NCI-H1105 treated with DMSO at 0.1 percent for 48 hours (cell line): ENCODE measurements at regions not wholly inside any gene's neighbourhood (a gene's known extent, or its start where the extent isn't known, plus 50 kb on each side); places are given as distances from the start of the nearest gene placed in this dataset.
A peak's percentile ranks its signal among the peaks of the same experiment; 100 is the strongest.

ENCODE experiments used
- DNase-seq: peaks from one replicate; lab custom pipeline; 2025; lab: John Stamatoyannopoulos, UW

DNA sequence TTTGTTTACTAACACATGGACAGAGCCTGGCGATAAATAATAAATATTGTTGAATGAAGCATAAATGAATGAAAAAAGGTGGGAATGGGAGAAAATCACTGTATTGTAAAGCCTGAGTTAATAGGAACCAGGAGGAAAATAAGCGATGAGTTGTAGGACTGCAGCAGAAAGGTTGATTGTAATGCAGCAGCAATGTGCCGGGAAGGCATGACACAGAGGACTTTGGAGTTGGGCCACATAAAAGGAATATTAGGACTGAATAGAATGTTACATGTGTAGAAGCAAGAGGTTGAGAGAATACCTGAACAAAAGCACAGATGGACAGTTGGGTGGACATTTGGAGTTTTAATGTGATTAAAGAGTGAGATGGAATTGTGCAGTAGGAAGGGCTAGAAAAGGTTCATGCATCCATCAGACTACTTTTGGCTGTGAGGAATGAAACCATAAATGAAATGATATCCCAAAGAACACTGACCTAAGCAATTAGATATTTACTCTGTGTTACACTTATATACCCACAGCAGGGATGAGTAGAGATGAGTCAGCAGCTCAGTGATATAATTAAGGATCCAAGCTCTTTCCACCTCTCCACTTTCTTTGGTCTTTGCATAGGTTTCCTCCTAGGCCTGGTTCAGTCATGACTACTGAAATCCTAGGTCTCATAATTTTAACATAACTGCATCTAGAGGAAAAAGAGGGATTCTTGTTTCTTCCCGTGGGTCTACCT, 55.4 kb downstream of the CCER1 start:
- DNase-seq = no peak

DNA sequence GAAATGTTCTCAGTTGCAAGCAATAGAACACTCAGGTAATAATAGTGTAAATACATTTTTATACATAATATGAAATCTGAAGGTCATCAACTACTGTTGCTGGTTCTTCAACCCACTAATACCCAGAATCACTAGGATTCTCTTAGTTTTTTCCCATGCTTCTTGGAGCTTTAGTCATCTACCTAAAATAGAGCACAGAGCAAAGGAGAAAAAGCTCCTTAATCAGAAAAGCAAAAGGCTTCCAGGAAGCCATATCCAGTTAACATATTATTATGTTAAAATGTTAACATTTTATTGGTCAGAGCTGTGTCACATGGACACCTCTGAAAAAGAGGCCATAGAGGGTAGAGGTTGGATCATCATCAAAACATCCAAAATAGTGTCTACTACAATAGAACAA, 57.0 kb downstream of the CCER1 start:
- DNase-seq = no peak

DNA sequence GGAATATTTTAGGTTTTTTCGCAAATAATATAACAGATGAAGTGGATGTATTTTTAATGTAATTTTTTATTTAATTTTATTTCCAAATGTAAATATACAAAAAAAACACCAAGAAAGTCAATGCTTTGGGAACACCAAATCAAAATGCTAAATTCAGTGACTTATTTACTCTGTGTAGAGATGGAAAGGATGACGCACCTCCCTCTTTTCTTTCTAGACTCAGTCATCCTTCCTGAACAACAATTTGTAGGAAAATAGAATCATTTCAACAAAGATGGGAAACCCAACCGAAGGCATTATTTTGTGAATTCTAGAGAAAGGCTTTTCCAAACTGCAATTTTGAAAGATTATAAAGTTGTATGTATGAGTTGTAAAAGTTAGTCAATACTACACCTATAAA, 57.7 kb downstream of the CCER1 start:
- DNase-seq = no peak

DNA sequence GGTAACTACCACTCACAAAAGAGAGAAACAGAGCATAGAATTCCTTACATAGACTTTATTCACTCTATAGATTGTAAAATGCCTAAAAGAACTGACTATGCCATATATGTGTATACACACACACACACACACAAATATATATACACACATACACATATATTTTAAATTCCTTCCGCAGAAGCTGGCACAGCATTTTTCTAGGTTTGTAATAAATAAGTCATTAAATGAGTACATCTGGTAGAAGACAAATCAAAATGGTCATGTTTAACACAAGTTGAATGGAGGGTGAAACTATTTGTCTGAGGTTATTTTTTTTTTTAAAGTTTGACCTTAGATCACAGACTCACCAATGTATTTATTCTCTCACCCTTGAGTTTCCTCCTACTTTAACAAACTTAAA, 58.2 kb downstream of the CCER1 start:
- DNase-seq = no peak

DNA sequence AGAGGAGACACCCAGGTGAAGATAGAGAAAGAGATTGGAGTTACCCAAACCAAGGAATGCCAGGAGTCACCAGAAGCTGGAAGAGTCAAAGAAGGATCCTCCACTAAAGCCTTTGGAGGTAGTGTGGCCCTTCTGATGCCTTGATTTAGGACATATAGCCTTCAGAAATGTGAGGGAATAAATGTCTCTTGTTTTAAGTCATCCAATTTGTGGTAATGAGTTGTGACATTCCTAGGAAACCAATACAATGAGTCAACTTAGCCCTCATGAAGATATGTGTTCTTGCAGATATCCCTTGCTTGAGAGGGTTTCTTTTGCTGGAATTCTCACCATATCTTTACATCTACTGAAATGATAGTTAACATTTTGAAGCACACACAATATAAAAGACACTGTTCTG, 58.8 kb downstream of the CCER1 start:
- DNase-seq = no peak

DNA sequence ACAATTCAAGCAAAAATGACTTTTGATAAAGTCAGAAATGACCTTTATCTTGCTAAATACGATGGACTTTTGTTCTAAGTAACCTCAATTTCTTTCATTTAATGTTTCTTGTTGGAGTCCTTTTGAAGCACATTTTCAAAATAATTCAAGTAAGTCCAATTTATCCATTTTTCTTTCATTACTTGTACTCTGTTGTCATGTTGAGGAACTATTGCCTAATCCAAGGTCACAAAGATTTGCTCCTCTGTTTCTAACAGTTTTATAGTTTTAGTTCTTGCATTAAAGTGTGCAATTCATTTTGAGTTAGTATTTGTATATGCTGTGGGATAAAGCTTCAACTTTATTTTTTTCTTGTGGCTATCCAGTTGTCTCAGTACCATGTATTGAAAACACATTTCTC, 66.7 kb downstream of the CCER1 start:
- DNase-seq = no peak

DNA sequence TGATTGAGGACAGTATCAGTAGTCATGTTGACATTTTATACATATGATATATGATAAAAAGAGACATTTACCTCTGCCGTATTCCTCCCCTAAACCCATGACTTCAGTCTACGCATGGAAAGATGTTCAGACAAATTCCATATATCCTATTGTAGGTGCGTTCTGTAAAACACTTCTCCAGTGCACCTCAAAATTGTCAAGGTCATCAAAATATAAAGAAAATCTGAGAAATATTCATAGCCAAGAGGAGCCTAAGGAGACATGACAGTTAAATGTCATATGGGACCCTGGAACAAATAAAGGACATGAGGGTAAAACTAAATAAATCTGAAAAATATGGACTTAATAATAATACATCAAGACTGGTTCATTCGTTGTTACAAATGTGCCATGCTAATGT, 71.5 kb downstream of the CCER1 start:
- no peak for DNase-seq

DNA sequence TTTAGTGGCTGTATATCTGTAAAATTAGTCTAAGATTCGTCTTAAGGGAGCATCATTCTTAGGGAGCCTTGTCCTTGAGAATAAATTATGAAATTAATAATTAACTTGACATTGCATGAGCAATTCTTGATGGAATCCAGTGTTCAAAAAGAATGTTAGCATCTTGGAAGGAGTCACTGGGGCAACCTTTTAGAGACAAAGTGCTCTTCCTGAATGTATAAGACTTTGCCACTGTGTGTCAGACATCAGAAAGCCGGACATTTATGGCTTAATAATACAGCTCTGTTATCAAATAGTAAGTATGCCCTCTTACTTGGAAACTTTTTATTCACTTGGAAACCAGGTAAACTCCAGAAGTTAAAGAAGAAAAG, 83.3 kb downstream of the CCER1 start:
- no peak for DNase-seq

DNA sequence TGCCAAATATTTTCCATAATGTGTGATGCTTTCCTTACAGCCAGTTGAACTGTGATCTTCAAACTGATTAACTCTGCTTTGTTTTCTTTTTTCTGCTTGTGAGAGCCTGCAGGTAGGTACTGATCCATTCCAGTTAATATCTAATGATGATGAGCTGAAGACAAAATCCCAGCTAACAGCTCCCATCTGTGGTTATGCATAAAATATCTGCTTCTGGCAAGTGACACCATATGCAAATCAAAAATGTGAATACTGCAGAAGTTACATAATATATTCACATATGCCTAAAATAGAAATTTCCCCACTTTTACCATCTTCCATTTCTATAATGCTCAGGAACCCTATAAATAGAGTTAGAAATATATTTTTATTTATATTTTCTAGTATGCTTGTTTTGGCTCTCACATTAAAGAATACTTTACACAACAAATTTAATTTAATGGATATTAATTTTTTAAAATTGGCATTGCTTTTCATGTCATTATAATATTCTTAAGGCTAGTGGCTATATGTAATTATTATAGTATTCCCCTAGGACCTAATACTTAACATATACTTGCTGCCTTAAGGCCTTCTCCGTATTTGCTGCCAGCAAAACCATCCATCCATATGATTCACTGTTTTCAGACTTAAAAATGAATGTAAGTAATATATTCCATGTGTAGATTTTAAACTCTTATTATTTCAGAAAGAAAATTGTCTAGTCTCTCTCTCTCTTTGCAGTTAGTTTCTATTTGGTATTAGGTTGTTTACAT, 83.8 kb downstream of the CCER1 start:
- no peak for DNase-seq

DNA sequence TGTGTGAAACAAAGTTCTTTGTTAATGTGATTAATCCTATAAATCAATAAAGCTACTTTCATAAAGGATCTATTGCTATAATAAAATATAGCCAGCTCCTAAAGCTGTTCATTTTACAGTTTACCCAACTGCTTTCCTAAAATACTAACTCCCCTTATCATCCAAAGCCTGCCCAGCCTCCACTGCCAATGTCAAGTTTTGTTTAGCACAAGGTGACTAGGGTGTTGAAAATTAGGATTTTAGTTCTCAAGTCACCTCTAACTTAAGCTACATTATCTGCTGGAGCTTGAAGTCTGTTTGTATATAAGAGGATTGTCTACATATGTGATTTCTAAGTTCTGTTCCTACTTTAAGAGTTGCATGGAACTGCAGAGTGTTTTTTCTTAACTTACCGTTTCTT, 86.3 kb downstream of the CCER1 start:
- no peak for DNase-seq

DNA sequence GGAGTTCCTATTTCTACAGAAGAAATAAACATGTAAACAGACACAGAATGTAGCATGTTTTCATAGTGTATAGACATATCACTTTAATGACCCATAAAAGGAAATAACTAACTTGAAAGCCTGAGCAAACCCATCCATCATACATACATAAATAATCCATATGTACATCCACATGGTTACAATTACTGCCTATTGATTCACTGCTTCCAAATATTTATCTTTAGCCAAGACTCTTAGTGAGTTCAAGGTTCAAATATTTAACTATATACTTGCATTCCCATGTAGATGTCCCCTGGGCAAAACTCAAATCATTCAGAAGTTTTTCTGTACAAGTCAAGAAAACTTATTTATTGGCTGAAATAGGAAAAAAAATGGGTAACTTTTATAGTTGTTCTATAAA, 95.4 kb downstream of the CCER1 start:
- DNase-seq = no peak

DNA sequence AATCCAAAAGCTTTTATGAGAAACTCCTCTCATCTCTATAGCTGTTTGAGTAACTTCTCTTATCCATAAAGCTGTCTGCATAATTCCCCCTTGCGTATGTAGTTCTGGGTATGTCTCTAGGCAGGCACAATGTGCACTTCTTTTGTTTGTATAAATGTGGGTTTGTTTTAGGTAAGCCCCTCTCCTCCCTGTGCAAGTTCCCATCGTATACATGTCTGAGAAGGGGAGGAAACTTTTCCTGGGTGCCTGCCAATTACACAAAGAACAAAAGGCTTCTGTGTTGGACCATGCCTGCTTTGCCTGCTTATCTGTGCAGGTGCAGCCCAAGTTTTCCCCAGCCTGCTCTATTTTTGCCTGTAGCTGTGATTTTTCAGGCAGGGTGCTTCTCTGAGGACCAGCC, 96.7 kb downstream of the CCER1 start:
- peak; percentile 78 for DNase-seq

DNA sequence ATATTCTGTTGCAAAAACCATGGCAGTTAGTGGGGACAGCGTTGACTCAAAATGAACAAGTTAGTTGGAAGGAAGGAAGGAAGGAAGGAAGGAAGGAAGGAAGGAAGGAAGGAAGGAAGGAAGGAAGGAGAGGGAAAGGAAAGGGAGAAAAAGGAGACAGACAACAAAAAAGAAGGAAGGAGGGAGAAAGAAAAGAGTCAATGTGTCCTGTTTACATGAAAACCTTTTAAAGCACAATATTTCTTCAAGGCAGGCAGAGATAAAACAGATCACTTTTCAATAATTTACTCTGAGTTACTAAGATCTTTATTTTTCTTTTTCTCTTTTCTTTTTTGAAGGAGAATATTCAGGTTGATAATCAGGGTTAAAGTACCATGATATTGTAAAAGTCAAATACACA, 99.4 kb downstream of the CCER1 start:
- DNase-seq = no peak

DNA sequence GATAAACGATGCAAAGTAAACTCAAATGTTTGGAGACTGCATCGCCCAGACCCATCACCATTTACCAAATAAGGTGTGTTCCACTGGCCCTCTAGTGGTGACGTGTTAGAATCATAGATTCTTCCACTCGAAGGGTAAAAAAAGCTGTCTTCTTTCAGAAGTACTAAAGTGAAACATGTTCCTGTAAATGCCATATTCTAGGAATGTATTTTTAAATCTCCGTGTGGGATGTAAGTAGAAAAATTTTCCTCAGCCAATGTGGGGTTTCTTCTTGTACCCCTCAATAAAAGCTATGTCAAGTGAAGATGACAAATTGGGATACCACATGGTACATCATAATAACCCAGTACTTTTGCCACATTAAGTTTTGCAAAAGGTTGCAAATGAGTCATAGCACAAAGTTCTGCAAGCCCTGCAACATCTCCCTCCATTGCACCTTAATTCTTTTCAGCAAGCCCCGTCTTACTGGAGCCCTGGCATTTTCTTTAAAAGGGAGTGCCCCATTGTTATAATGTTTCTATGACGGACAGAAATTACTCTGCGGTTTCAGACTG, 100.8 kb downstream of the CCER1 start:
- peak; percentile 35 for DNase-seq

DNA sequence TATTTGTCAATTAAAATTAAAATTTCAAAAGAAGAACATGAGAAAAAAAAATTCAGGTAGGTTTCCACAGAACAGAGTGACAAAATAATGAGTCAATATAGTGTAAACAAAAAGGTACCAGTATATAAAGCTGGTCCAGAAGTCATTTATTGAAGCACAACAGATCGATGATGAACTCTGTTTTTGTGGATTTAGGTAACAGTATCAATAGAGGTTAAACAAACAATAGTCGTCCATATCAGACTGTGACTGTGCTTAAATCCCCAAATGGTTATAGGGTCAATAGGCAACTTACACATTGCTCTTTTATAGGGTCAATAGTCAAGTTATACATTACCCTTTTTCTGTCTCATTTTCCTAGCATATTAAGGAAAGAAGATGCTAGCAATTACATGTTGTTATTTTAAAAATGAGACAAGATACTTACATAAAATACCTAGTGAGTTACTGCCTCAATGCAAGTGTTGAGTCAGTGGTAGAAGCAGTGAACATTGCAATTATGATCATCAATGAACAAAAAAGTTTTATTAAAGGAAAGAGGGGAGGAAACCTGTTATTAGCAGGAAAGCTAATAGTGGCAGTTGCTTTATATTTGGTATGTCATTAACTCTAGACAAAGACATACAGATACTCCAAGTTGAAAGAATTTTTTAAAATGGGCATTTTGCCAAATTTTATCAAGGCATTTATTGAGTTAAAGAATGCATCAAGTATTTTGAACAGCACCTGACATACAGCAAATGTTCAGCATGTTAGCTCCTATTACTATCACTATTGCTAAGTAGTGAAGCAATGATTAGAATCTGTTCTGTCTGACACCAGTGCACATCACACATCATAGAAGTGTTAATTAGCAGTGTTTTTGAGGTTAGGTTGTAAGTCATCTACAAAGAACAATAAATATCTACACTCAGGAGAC, 102.9 kb downstream of the CCER1 start:
- peak; percentile 23 for DNase-seq

DNA sequence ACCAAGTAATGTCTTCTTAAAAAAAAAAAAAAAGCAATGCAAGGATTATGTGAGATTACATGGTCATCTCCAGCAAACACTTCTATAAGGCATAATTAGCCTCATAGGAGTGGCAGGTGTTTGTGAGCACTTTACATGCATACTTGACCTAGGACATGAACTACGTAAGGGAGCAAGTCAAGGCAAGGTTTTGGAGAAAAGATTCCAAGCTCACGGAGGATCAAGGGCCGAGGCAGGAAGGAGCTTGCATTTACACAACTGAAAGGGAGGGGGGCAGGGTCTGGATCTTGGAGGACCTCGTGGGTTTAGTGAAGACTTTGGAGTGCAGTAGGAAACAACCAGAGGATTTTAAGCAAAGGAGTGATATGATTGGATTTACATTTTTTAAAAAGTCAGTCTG, 112.5 kb downstream of the CCER1 start:
- DNase-seq = peak; percentile 10

DNA sequence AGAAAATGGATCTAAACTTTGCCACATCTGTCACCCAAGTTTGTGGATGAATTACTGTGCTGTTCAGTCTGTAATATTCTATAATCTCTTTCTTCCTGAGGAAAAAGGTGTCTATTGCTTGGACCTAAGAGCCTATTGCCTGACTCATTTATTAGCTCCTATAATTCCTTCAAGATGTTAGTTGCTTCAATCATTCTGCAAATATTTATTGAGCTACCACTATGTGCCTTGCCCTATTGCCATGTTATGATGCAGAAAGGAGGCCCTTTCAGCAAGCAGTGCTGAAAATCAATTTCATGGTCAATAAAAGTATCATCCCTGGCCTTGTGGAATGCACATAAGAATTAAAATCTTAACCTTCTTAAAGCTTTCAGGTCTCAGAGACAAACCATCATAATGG, 113.6 kb downstream of the CCER1 start:
- no peak for DNase-seq

DNA sequence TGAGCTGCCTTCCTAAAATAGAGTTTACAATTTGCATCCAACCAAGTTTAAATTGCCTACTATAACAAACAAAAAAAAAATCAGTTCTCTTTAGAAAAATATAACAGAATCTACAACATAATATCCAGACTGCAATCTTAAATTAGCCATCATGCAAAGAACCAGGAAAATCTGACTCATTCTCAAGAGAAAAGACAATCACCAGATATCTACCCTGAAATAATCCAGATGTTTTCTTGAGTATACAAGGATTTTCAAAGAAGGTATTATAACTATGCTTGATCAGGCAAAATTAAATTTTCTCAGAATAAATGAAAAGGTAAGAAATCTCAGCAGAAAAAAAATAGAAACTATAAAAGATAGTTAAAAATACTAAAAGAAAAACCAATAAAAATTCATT, 115.6 kb downstream of the CCER1 start:
- DNase-seq = no peak

DNA sequence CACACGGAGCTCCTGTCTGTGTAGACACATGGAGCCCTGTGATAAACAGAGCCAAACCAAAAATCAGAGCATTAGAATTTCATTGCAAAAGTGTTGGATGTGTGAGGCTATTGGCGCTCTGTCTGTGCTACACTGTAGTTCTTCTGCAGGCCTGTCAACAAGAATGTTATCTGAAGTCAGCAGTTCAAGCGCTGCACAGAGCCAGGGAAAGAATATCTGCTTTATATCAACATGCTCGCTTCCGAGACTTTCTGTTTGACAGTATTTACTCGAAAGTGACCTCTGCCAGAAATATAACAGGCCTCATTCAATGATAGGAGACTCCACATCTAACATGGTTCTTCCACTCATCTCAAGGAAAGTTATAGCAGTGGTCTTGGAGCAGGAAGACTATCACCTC, 118.3 kb downstream of the CCER1 start:
- DNase-seq = no peak

DNA sequence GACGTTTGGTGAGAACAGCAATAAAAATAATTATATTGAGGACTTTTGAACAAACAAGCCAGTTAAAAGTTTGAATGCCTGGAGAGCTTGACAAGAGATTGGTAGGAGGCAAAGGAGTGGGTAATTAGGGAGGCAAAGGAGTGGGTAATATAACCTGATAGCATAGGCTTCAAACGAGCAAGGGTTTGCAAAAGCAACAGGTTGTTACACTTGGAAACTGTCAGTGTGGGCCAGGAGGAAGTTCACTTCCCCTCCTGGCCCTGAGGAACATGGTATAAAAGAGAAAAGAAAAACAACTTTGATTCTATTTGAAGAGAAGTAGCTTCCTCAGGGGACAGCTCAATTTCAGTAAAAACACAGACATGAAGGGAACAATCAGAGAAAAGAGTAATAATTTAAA, 121.7 kb downstream of the CCER1 start:
- peak; percentile 96 for DNase-seq

DNA sequence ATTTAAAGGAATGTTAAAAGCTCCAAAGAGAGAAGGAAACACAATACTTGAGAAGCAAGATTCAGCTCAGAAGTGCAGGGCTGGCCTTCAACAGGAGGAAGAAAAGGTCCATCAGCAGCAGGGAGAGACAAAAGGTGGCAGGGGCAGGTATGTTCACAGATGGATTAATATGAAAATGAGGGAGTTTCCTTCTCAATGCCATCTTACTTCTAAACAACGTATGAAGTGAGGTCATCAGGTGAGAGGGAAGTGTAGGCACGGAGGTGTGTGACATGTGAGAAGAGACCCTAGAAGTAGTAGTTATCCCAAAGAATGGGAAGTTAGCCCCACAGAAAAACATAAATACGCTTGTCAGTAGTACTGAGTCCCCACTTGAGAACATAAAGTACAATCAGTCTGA, 122.5 kb downstream of the CCER1 start:
- no peak for DNase-seq

DNA sequence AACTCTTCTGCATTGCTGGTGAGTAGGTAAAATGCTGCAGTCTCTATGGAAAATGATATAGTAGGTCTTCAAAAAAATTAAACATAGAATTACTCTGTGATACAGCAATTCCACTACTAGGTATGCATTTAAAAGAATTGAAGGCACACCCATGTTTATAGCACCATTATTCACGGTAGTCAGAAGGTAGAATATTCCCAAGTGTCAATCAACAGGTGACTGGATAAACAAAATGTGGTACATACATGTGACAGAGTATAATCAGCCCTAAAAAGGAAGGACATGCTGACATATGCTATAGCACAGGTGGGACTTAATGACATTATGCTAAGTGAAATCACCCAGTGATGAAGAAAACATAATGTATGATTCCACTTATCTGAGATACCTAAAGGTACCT, 123.3 kb downstream of the CCER1 start:
- no peak for DNase-seq

DNA sequence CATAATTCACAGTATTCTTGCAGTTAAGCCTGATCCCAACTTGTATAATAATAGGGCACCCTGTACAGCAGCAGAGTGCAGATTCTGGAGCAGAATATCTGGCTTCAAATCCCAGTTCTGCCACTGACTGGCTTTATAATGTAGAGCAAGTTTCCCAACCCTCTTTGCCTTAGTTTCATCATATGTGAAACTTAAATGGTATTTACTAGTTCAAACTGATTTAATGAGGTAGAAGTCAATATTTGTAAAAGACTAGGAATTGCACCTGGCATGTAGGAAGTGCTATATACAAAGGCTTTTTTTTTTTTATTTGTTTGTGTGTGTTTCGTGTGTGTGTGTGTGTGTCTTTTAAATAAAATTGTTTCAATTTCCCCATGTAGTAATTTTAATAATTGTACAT, 125.9 kb downstream of the CCER1 start:
- DNase-seq = no peak
